ENCODE measurements at regions not wholly inside any gene's neighbourhood (a gene's known extent, or its start where the extent isn't known, plus 50 kb on each side); places are given as distances from the start of the nearest gene placed in this dataset.
A peak's percentile ranks its signal among the peaks of the same experiment; 100 is the strongest.
"Not testable (repeated sequence)": the region's sequence is repeated elsewhere in the genome, so short reads cannot be mapped to it uniquely, and the experiment has no call there.

GRCh38 chr2:53497020-53497419 lies 270.6 kb upstream of the CHAC2 start:
- DNase-seq, result no peak
- Histone ChIP-seq H3K27me3 (ENCODE audit: control insufficient read depth, insufficient read depth, low read length) (no peaks in the 10 kb centered on the region), H3K4me1 (ENCODE audit: control insufficient read depth, insufficient read depth, low read length) (no peaks in the 10 kb centered on the region), H3K27ac (ENCODE audit: low read length) (no peak overlapping the region), H3K9me3 (ENCODE audit: control insufficient read depth, low read depth, low read length) (no peaks in the 10 kb centered on the region), H3K4me3 (ENCODE audit: low read length) (no peak overlapping the region), H3K36me3 (ENCODE audit: control insufficient read depth, insufficient read depth, low read length) (no peaks in the 10 kb centered on the region)
- no CpG with 5 or more reads among the region's 1 CpG for WGBS (ENCODE audit: insufficient coverage, low lambda C conversion rate)

DNA sequence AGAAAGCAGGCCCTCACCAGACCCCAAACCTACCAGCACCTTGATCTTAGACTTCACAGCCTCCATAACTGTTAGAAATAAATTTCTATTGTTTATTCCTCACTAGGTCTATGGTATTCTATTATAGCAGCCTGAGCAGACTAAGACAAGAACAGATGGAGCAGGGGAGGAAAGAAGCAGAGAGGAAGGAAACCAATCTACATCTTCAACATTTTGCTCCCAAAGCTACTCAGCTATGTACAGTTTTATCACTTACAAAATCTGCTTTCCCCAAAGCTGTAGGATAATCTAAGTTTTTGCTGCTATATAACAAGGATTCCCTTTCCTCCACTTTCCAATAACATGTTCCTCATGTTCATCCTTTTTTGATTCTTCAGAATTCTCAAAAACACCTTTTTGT lies 274.4 kb upstream of the CHAC2 start:
- H3K27ac ChIP-seq (ENCODE audit: low read length), result no peak overlapping the region
- no peaks in the 10 kb centered on the region for H3K9me3 ChIP-seq (ENCODE audit: control insufficient read depth, low read depth, low read length)
- H3K27me3 ChIP-seq (ENCODE audit: control insufficient read depth, insufficient read depth, low read length), result no peaks in the 10 kb centered on the region
- H3K4me3 ChIP-seq (ENCODE audit: low read length), result no peak overlapping the region
- H3K4me1 ChIP-seq (ENCODE audit: control insufficient read depth, insufficient read depth, low read length), result no peaks in the 10 kb centered on the region
- DNase-seq, result no peak
- H3K36me3 ChIP-seq (ENCODE audit: control insufficient read depth, insufficient read depth, low read length), result no peaks in the 10 kb centered on the region

GRCh38 chr2:53490659-53491058 lies 276.9 kb upstream of the CHAC2 start:
- H3K27ac ChIP-seq (ENCODE audit: low read length), result no peak overlapping the region
- H3K4me1 ChIP-seq (ENCODE audit: control insufficient read depth, insufficient read depth, low read length), result no peaks in the 10 kb centered on the region
- no CpG with 5 or more reads among the region's 5 CpGs for WGBS (ENCODE audit: insufficient coverage, low lambda C conversion rate)
- peak in 1 of 2 donors; percentile 7 for DNase-seq
- no peak overlapping the region for H3K4me3 ChIP-seq (ENCODE audit: low read length)
- peaks cover 4% of the 10 kb centered on the region for H3K9me3 ChIP-seq (ENCODE audit: control insufficient read depth, low read depth, low read length)
- H3K36me3 ChIP-seq (ENCODE audit: control insufficient read depth, insufficient read depth, low read length), result no peaks in the 10 kb centered on the region
- no peaks in the 10 kb centered on the region for H3K27me3 ChIP-seq (ENCODE audit: control insufficient read depth, insufficient read depth, low read length)

DNA sequence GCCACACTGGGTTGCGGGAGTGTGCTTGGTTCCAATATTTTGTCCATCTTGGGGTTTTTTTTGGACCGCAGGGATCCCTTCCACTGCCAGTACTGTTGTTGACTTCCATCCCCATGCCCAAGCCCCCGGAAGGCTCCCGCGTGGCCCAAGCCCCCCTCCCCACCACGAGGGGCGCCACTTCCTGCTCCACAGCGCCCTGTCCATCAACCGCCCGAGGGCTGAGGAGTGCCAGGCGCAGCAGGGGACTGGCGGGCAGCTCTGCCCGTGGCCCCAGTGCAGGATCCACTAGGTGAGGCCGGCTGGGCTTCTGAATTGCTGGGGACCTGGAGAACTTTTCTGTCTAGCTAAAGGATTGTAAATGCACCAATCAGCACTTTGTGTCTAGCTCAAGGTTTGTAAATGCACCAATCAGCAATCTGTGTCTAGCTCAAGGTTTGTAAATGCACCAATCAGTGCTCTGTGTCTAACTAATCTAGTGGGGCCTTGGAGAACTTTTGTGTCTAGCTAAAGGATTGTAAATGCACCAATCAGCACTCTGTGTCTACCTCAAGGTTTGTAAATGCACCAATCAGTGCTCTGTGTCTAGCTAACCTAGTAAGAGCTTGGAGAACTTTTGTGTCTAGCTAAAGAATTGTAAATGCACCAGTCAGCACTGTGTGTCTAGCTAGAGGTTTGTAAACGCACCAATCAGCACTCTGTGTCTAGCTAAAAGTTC lies 281.3 kb upstream of the CHAC2 start:
- H3K27ac ChIP-seq (ENCODE audit: low read length); DNase-seq; H3K36me3 ChIP-seq (ENCODE audit: control insufficient read depth, insufficient read depth, low read length); H3K4me1 ChIP-seq (ENCODE audit: control insufficient read depth, insufficient read depth, low read length); H3K9me3 ChIP-seq (ENCODE audit: control insufficient read depth, low read depth, low read length); H3K27me3 ChIP-seq (ENCODE audit: control insufficient read depth, insufficient read depth, low read length); H3K4me3 ChIP-seq (ENCODE audit: low read length): not testable (repeated sequence)
- WGBS (ENCODE audit: insufficient coverage, low lambda C conversion rate), result no CpG with 5 or more reads among the region's 15 CpGs

GRCh38 chr2:53485021-53485728 lies 282.4 kb upstream of the CHAC2 start:
- Histone ChIP-seq H3K4me3 (ENCODE audit: low read length) (no peak overlapping the region), H3K36me3 (ENCODE audit: control insufficient read depth, insufficient read depth, low read length) (no peaks in the 10 kb centered on the region), H3K9me3 (ENCODE audit: control insufficient read depth, low read depth, low read length) (peaks cover 4% of the 10 kb centered on the region), H3K27me3 (ENCODE audit: control insufficient read depth, insufficient read depth, low read length) (no peaks in the 10 kb centered on the region), H3K27ac (ENCODE audit: low read length) (no peak overlapping the region), H3K4me1 (ENCODE audit: control insufficient read depth, insufficient read depth, low read length) (no peaks in the 10 kb centered on the region)
- no peak for DNase-seq
- WGBS (ENCODE audit: insufficient coverage, low lambda C conversion rate), result 73% methylated on average over 2 of the region's 3 CpGs

DNA sequence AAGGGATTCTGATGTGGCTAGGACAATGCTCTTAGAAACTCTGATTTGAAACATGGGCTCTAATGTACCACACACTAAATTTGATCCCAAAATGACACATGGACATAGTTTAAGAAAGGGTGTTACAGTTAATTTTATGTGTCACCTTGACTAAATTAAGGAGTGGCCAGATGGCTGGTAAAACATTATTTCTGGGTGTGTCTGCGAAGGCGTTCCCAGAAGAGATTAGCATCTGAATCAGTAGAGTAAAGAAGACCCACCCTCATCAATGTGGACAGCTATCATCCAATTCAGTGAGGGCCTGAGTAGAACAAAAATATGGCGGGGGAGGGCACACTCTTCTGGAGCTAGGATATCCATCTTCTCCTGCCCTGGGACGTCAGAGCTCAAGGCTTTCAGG lies 283.1 kb upstream of the CHAC2 start:
- DNase-seq, result no peak
- H3K27me3 ChIP-seq (ENCODE audit: control insufficient read depth, insufficient read depth, low read length), result no peaks in the 10 kb centered on the region
- no peak overlapping the region for H3K27ac ChIP-seq (ENCODE audit: low read length)
- no peaks in the 10 kb centered on the region for H3K4me1 ChIP-seq (ENCODE audit: control insufficient read depth, insufficient read depth, low read length)
- H3K36me3 ChIP-seq (ENCODE audit: control insufficient read depth, insufficient read depth, low read length), result no peaks in the 10 kb centered on the region
- peaks cover 4% of the 10 kb centered on the region for H3K9me3 ChIP-seq (ENCODE audit: control insufficient read depth, low read depth, low read length)
- 60% methylated on average over 1 of the region's 4 CpGs for WGBS (ENCODE audit: insufficient coverage, low lambda C conversion rate)
- no peak overlapping the region for H3K4me3 ChIP-seq (ENCODE audit: low read length)

GRCh38 chr2:53477517-53477916 lies 290.1 kb upstream of the CHAC2 start:
- H3K27me3 ChIP-seq (ENCODE audit: control insufficient read depth, insufficient read depth, low read length), result no peaks in the 10 kb centered on the region
- no peaks in the 10 kb centered on the region for H3K36me3 ChIP-seq (ENCODE audit: control insufficient read depth, insufficient read depth, low read length)
- no peak overlapping the region for H3K27ac ChIP-seq (ENCODE audit: low read length)
- H3K4me3 ChIP-seq (ENCODE audit: low read length), result no peak overlapping the region
- no peak for DNase-seq
- H3K9me3 ChIP-seq (ENCODE audit: control insufficient read depth, low read depth, low read length), result no peaks in the 10 kb centered on the region
- H3K4me1 ChIP-seq (ENCODE audit: control insufficient read depth, insufficient read depth, low read length), result no peaks in the 10 kb centered on the region
- no CpG with 5 or more reads among the region's 1 CpG for WGBS (ENCODE audit: insufficient coverage, low lambda C conversion rate)

DNA sequence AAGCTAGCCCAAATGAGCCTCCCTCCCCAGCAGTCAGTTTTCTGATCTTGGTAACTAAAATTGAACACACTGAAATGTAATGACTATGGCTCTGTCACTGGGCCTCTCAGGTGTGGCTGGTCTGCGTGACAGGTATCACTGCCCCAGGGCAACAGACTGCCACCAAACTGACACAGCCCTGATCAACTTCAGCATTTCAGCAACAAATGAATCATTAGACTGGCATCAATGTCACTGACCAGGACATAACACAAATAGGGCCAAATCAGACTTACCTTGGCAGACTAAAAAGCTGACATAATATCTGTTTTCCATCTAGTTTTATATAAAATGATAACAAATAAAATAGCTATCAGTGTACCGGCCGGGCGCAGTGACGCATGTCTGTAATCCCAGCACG lies 290.8 kb upstream of the CHAC2 start:
- no peaks in the 10 kb centered on the region for H3K9me3 ChIP-seq (ENCODE audit: control insufficient read depth, low read depth, low read length)
- no CpG with 5 or more reads among the region's 6 CpGs for WGBS (ENCODE audit: insufficient coverage, low lambda C conversion rate)
- H3K27me3 ChIP-seq (ENCODE audit: control insufficient read depth, insufficient read depth, low read length), result no peaks in the 10 kb centered on the region
- H3K4me3 ChIP-seq (ENCODE audit: low read length), result no peak overlapping the region
- H3K27ac ChIP-seq (ENCODE audit: low read length), result no peak overlapping the region
- DNase-seq, result no peak
- no peaks in the 10 kb centered on the region for H3K36me3 ChIP-seq (ENCODE audit: control insufficient read depth, insufficient read depth, low read length)
- H3K4me1 ChIP-seq (ENCODE audit: control insufficient read depth, insufficient read depth, low read length), result no peaks in the 10 kb centered on the region

DNA sequence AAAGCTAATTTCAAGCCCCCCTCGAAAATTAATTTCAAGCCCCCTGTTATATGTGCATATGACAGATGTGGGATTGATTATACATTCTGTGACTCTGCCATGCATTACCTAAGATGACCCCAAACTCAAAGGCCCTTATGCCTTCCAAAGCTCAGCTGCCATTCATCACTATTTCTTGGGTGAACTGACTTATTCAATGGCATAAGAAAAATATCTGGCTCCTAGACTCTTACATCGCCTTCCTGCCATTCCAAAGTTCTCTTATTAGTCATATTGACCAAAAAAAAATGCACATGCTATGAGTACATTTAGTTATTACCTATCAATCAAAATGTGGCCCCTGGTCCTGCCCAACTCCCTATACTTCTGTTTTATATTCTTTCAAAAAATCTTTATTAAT lies 291.8 kb upstream of the CHAC2 start:
- no peak overlapping the region for H3K27ac ChIP-seq (ENCODE audit: low read length)
- no peaks in the 10 kb centered on the region for H3K4me1 ChIP-seq (ENCODE audit: control insufficient read depth, insufficient read depth, low read length)
- H3K4me3 ChIP-seq (ENCODE audit: low read length), result no peak overlapping the region
- H3K36me3 ChIP-seq (ENCODE audit: control insufficient read depth, insufficient read depth, low read length), result no peaks in the 10 kb centered on the region
- no peaks in the 10 kb centered on the region for H3K27me3 ChIP-seq (ENCODE audit: control insufficient read depth, insufficient read depth, low read length)
- no peak for DNase-seq
- no peaks in the 10 kb centered on the region for H3K9me3 ChIP-seq (ENCODE audit: control insufficient read depth, low read depth, low read length)
- 71% methylated on average over 1 of the region's 2 CpGs for WGBS (ENCODE audit: insufficient coverage, low lambda C conversion rate)

- H3K4me1 ChIP-seq (ENCODE audit: control insufficient read depth, insufficient read depth, low read length), result no peaks in the 10 kb centered on the region
- no peaks in the 10 kb centered on the region for H3K27me3 ChIP-seq (ENCODE audit: control insufficient read depth, insufficient read depth, low read length)
- no peaks in the 10 kb centered on the region for H3K9me3 ChIP-seq (ENCODE audit: control insufficient read depth, low read depth, low read length)
- no peaks in the 10 kb centered on the region for H3K36me3 ChIP-seq (ENCODE audit: control insufficient read depth, insufficient read depth, low read length)
- no peak for DNase-seq
- H3K27ac ChIP-seq (ENCODE audit: low read length), result no peak overlapping the region
- no peak overlapping the region for H3K4me3 ChIP-seq (ENCODE audit: low read length)
- 100% methylated on average over 1 of the region's 2 CpGs for WGBS (ENCODE audit: insufficient coverage, low lambda C conversion rate)
Measured at GRCh38 chr2:53475321-53475720, 292.3 kb upstream of the CHAC2 start.

GRCh38 chr2:53474914-53475313 lies 292.7 kb upstream of the CHAC2 start:
- H3K27ac ChIP-seq (ENCODE audit: low read length), result no peak overlapping the region
- H3K4me3 ChIP-seq (ENCODE audit: low read length), result no peak overlapping the region
- no peaks in the 10 kb centered on the region for H3K9me3 ChIP-seq (ENCODE audit: control insufficient read depth, low read depth, low read length)
- no CpG with 5 or more reads among the region's 2 CpGs for WGBS (ENCODE audit: insufficient coverage, low lambda C conversion rate)
- no peak for DNase-seq
- H3K27me3 ChIP-seq (ENCODE audit: control insufficient read depth, insufficient read depth, low read length), result no peaks in the 10 kb centered on the region
- H3K4me1 ChIP-seq (ENCODE audit: control insufficient read depth, insufficient read depth, low read length), result no peaks in the 10 kb centered on the region
- H3K36me3 ChIP-seq (ENCODE audit: control insufficient read depth, insufficient read depth, low read length), result no peaks in the 10 kb centered on the region

All from large intestine (tissue), 3 donors.